IMR-90 (cell line): ENCODE measurements at regions not wholly inside any gene's neighbourhood (a gene's known extent, or its start where the extent isn't known, plus 50 kb on each side); places are given as distances from the start of the nearest gene placed in this dataset.

Experiments used
- ATAC-seq: fragments of 200-7000 bp; cut with Tn5 transposase; 2 replicates; pipeline ENCODE4 v1.9.1; 2020; ENCODE audit warnings: low read depth, mild to moderate bottlenecking, moderate library complexity
- BruUV-seq: library from RNA; stranded (reverse); fragments of 400-500 nt; replicated peaks from 2 replicates; lab custom pipeline; 2021; lab: Mats Ljungman, UMichigan
- CTCF ChIA-PET: fragments of 300-600 bp; formaldehyde crosslinking; extraction: SDS; loops from one replicate; lab custom pipeline; 2021; ENCODE audit warnings: antibody characterized with exemption; lab: Yijun Ruan, JAX
- POLR2A ChIA-PET: fragments of 300-600 bp; sonication (Branson Sonifier 250); formaldehyde crosslinking; loops from one replicate; lab custom pipeline; 2022; ENCODE audit warnings: antibody characterized with exemption; ENCODE audit not compliant: unreplicated experiment; lab: Charles Lee
- DNase-seq: peaks from one replicate; pipeline ENCODE4 v3.0.0; 2013
- H2AFZ ChIP-seq: replicated peaks from 2 replicates; pipeline ENCODE3; 2013; ENCODE audit warnings: low read length, mild to moderate bottlenecking; ENCODE audit not compliant: poor library complexity
- H2AK5ac ChIP-seq: 2 replicates; pipeline ENCODE4 v1.6.1; 2013; ENCODE audit warnings: low read depth, low read length, inconsistent platforms
- H2AK9ac ChIP-seq: replicated peaks from 2 replicates; pipeline ENCODE3; 2013; ENCODE audit warnings: mild to moderate bottlenecking, low read depth, low read length, moderate library complexity; ENCODE audit not compliant: poor library complexity
- H2BK120ac ChIP-seq: 2 replicates; pipeline ENCODE4 v1.6.1; 2013; ENCODE audit warnings: low read depth, low read length, inconsistent platforms
- H2BK15ac ChIP-seq: 3 replicates; pipeline ENCODE4 v1.6.1; 2013; ENCODE audit warnings: low read depth, low read length, inconsistent platforms
- H2BK20ac ChIP-seq: 2 replicates; pipeline ENCODE4 v1.6.1; 2013; ENCODE audit warnings: low read depth, mild to moderate bottlenecking, inconsistent platforms, low read length, moderate library complexity
- H2BK5ac ChIP-seq: 2 replicates; pipeline ENCODE4 v1.6.1; 2013; ENCODE audit warnings: mild to moderate bottlenecking, low read depth, low read length, inconsistent platforms; ENCODE audit not compliant: poor library complexity, severe bottlenecking
- H3K14ac ChIP-seq: replicated peaks from 2 replicates; pipeline ENCODE4 v1.6.1; 2013; ENCODE audit warnings: low read depth, low read length, inconsistent platforms
- H3K18ac ChIP-seq: 2 replicates; pipeline ENCODE4 v1.6.1; 2013; ENCODE audit warnings: low read depth, low read length, control low read depth
- H3K23ac ChIP-seq: 2 replicates; pipeline ENCODE4 v1.6.1; 2013; ENCODE audit warnings: low read depth, low read length, inconsistent platforms
- H3K27ac ChIP-seq: 2 replicates; pipeline ENCODE4 v1.5.1; 2013; ENCODE audit warnings: mild to moderate bottlenecking, control low read depth, low read length; ENCODE audit not compliant: insufficient read depth
- H3K27me3 ChIP-seq: 2 replicates; pipeline ENCODE4 v1.6.1; 2013; ENCODE audit warnings: low read length; ENCODE audit not compliant: control insufficient read depth, insufficient read depth
- H3K36me3 ChIP-seq: 2 replicates; pipeline ENCODE4 v1.6.1; 2013; ENCODE audit warnings: low read length, mixed read lengths; ENCODE audit not compliant: control insufficient read depth, insufficient read depth
- H3K4ac ChIP-seq: 2 replicates; pipeline ENCODE4 v1.6.1; 2013; ENCODE audit warnings: low read depth, low read length, inconsistent platforms
- H3K4me1 ChIP-seq: 2 replicates; pipeline ENCODE4 v1.6.1; 2013; ENCODE audit warnings: low read length, mixed read lengths; ENCODE audit not compliant: control insufficient read depth, insufficient read depth
- H3K4me2 ChIP-seq: 2 replicates; pipeline ENCODE4 v1.6.1; 2013; ENCODE audit warnings: low read depth, mild to moderate bottlenecking, control low read depth, low read length, moderate library complexity
- H3K4me3 ChIP-seq: 2 replicates; pipeline ENCODE4 v1.5.1; 2013; ENCODE audit warnings: low read depth, mild to moderate bottlenecking, control low read depth, low read length, moderate library complexity; ENCODE audit not compliant: insufficient read depth
- H3K56ac ChIP-seq: 2 replicates; pipeline ENCODE4 v1.6.1; 2013; ENCODE audit warnings: low read length, inconsistent platforms; ENCODE audit not compliant: insufficient read depth; ENCODE audit errors: extremely low read depth
- H3K79me1 ChIP-seq, 2 experiments: 2 replicates each; pipeline ENCODE4 v1.6.1; 2013; ENCODE audit warnings: low read length in 2 of 2, inconsistent platforms in 1 of 2, low read depth in 1 of 2
- H3K9ac ChIP-seq: 2 replicates; pipeline ENCODE4 v1.6.1; 2013; ENCODE audit warnings: low read depth, low read length, control low read depth
- H3K9me1 ChIP-seq: 2 replicates; pipeline ENCODE4 v1.6.1; 2013; ENCODE audit warnings: low read length, inconsistent platforms; ENCODE audit not compliant: insufficient read depth
- H3K9me3 ChIP-seq: 2 replicates; pipeline ENCODE4 v1.6.1; 2013; ENCODE audit warnings: low read length; ENCODE audit not compliant: control insufficient read depth, insufficient read depth
- H4K20me1 ChIP-seq: 2 replicates; pipeline ENCODE4 v1.6.1; 2013; ENCODE audit warnings: low read length, inconsistent platforms; ENCODE audit not compliant: insufficient read depth
- H4K5ac ChIP-seq: 2 replicates; pipeline ENCODE4 v1.6.1; 2013; ENCODE audit warnings: mild to moderate bottlenecking, low read depth, low read length, control low read depth
- H4K8ac ChIP-seq, 2 experiments: 2 replicates each; pipeline ENCODE4 v1.6.1; 2013; ENCODE audit warnings: low read depth in 2 of 2, low read length in 2 of 2, control low read depth in 1 of 2, inconsistent platforms in 1 of 2
- H4K91ac ChIP-seq: 2 replicates; pipeline ENCODE4 v1.6.1; 2013; ENCODE audit warnings: low read depth, low read length, inconsistent platforms; ENCODE audit not compliant: insufficient read depth
- BHLHE40 ChIP-seq: fragments of 150-350 bp; IDR thresholded peaks from 2 replicates; pipeline ENCODE4 v1.6.1; 2016; ENCODE audit warnings: mild to moderate bottlenecking, low read depth, low read length
- CEBPB ChIP-seq: IDR thresholded peaks from 2 replicates; pipeline ENCODE4 v1.6.1; 2012; ENCODE audit warnings: low read depth, low read length, improper control_type of control experiment
- FOS ChIP-seq: fragments of 150-350 bp; IDR thresholded peaks from 2 replicates; pipeline ENCODE4 v1.6.1; 2016; ENCODE audit warnings: low read depth, low read length
- MAFK ChIP-seq: IDR thresholded peaks from 2 replicates; pipeline ENCODE4 v1.6.1; 2012; ENCODE audit warnings: low read depth, low read length, improper control_type of control experiment
- NFE2L2 ChIP-seq: fragments of 150-350 bp; IDR thresholded peaks from 2 replicates; pipeline ENCODE4 v1.6.1; 2016; ENCODE audit warnings: low read depth, mild to moderate bottlenecking, low read length
- POLR2A ChIP-seq: IDR thresholded peaks from 2 replicates; pipeline ENCODE4 v1.6.1; 2012; ENCODE audit warnings: mild to moderate bottlenecking, low read depth, low read length
- RAD21 ChIP-seq: IDR thresholded peaks from 2 replicates; pipeline ENCODE4 v1.6.1; 2012; ENCODE audit warnings: low read length, improper control_type of control experiment
- RCOR1 ChIP-seq: IDR thresholded peaks from 2 replicates; pipeline ENCODE4 v1.6.1; 2012; ENCODE audit warnings: mild to moderate bottlenecking, low read length, improper control_type of control experiment; ENCODE audit not compliant: insufficient replicate concordance
- RFX5 ChIP-seq: IDR thresholded peaks from 2 replicates; pipeline ENCODE4 v1.8.0; 2012; ENCODE audit warnings: low read depth, mild to moderate bottlenecking, low read length, moderate library complexity
- SMC3 ChIP-seq: fragments of 150-350 bp; IDR thresholded peaks from 2 replicates; pipeline ENCODE4 v1.6.1; 2016; ENCODE audit warnings: low read depth, mild to moderate bottlenecking, antibody characterized with exemption, low read length, moderate library complexity
- dilution Hi-C: fragments of 300-500 bp; cut with HindIII; formaldehyde crosslinking; loops from one replicate; pipeline ENCODE4 v1.14.3; 2018; ENCODE audit warnings: low sequenced_read_pairs; ENCODE audit not compliant: unreplicated experiment
- in situ Hi-C: fragments of 300-500 bp; cut with MboI; formaldehyde crosslinking; loops from 3 replicates; pipeline ENCODE4 v1.14.3; 2019; ENCODE audit warnings: low sequenced_read_pairs, inconsistent platforms, mixed read lengths
- intact Hi-C: fragments of 100-400 bp; cut with micrococcal nuclease; formaldehyde crosslinking; loops from 2 replicates; pipeline ENCODE4 v1.10.0; 2022
- TF ChIP-seq, protein P1 (sequence below): fragments of 150-350 bp; IDR thresholded peaks from 2 replicates; pipeline ENCODE4 v1.6.1; 2016; ENCODE audit warnings: low read depth, mild to moderate bottlenecking, low read length, moderate library complexity, borderline replicate concordance

DNA sequence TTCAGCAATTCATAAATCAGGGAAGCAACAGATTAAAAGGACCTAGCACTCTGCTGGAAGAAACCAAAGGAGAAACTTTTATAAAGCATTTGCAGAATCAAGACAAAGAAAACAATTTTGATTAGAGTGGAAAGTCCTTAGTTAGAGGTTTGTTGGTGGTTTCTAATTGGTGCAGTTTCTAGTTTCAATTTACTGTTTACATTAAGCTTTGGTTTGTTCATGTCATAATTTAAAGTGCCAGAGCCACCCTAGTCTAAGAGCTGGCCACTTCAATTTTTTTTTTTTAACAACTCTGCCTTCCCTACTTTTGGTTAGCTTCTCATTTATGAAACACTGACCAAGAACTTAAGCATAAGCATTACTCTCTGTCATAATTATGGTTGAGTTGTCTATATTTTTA is 1428.2 kb upstream of the GBE1 start:
- H3K4me3 ChIP-seq, result no peak overlapping the region
- no peak overlapping the region for H2BK5ac ChIP-seq
- no peak overlapping the region for H2BK120ac ChIP-seq
- ChIA-PET CTCF (no interaction called here), POLR2A (no interaction called here)
- no peaks in the 10 kb centered on the region for H3K79me1 ChIP-seq
- H4K8ac ChIP-seq, result no peak overlapping the region
- H3K9me3 ChIP-seq, result no peaks in the 10 kb centered on the region
- H3K23ac ChIP-seq, result no peak overlapping the region
- dilution Hi-C loops (no loop called here), in situ Hi-C loops (no loop called here), intact Hi-C loops (no loop called here)
- no peak overlapping the region for H3K4ac ChIP-seq
- no peak for TF ChIP-seq NFE2L2
- no peak for TF ChIP-seq SMC3
- no peak for TF ChIP-seq RAD21
- TF ChIP-seq RFX5, result no peak
- TF ChIP-seq, protein P1, sequence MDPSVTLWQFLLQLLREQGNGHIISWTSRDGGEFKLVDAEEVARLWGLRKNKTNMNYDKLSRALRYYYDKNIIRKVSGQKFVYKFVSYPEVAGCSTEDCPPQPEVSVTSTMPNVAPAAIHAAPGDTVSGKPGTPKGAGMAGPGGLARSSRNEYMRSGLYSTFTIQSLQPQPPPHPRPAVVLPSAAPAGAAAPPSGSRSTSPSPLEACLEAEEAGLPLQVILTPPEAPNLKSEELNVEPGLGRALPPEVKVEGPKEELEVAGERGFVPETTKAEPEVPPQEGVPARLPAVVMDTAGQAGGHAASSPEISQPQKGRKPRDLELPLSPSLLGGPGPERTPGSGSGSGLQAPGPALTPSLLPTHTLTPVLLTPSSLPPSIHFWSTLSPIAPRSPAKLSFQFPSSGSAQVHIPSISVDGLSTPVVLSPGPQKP, result no peak
- TF ChIP-seq BHLHE40, result no peak
- TF ChIP-seq FOS, result no peak
- no peak for TF ChIP-seq POLR2A
- TF ChIP-seq RCOR1, result no peak
- no peak for TF ChIP-seq MAFK
- no peak for TF ChIP-seq CEBPB
- ATAC-seq (no peak), DNase-seq (no peak)
- H3K27ac ChIP-seq, result no peak overlapping the region
- H2AFZ ChIP-seq, result no peak overlapping the region
- H3K9me1 ChIP-seq, result no peaks in the 10 kb centered on the region
- no peak overlapping the region for H2AK9ac ChIP-seq
- H3K9ac ChIP-seq, result no peak overlapping the region
- H3K4me1 ChIP-seq, result no peaks in the 10 kb centered on the region
- H4K91ac ChIP-seq, result no peak overlapping the region
- no peak overlapping the region for H2BK20ac ChIP-seq
- no peak overlapping the region for H3K18ac ChIP-seq
- no peak overlapping the region for H2BK15ac ChIP-seq
- H4K20me1 ChIP-seq, result no peaks in the 10 kb centered on the region
- no TSS peak for BruUV-seq
- H2AK5ac ChIP-seq, result no peak overlapping the region
- H3K56ac ChIP-seq, result no peak overlapping the region
- H4K5ac ChIP-seq, result no peak overlapping the region
- H3K4me2 ChIP-seq, result no peak overlapping the region
- H3K14ac ChIP-seq, result no peak overlapping the region
- H3K36me3 ChIP-seq, result no peaks in the 10 kb centered on the region
- H3K27me3 ChIP-seq, result no peaks in the 10 kb centered on the region
